MM.1S (cell line): ENCODE measurements at regions not wholly inside any gene's neighbourhood (a gene's known extent, or its start where the extent isn't known, plus 50 kb on each side); places are given as distances from the start of the nearest gene placed in this dataset.
"Not testable (repeated sequence)": the region's sequence is repeated elsewhere in the genome, so short reads cannot be mapped to it uniquely, and the experiment has no call there.

Source experiments
- DNase-seq: peaks from one replicate; pipeline ENCODE4 v3.0.0-alpha.2; 2015
- H2AFZ ChIP-seq: fragments of 300-600 bp; sonication (generic); 2 replicates; pipeline ENCODE4 v1.6.0; 2016; ENCODE audit warnings: antibody characterized with exemption, low read length
- H3F3A ChIP-seq: fragments of 300-600 bp; sonication (generic); 2 replicates; pipeline ENCODE4 v1.6.1; 2016; ENCODE audit warnings: mild to moderate bottlenecking, antibody characterized with exemption, low read length, moderate library complexity, mixed read lengths; ENCODE audit not compliant: insufficient read depth
- H3K27ac ChIP-seq: fragments of 300-600 bp; sonication (generic); 2 replicates; pipeline ENCODE4 v1.5.1; 2016; ENCODE audit warnings: mild to moderate bottlenecking, low read length
- H3K27me3 ChIP-seq: fragments of 300-600 bp; sonication (generic); replicated peaks from 2 replicates; pipeline ENCODE4 v1.6.0; 2016; ENCODE audit warnings: low read length; ENCODE audit not compliant: insufficient read depth
- H3K36me3 ChIP-seq: fragments of 300-600 bp; sonication (generic); replicated peaks from 2 replicates; pipeline ENCODE4 v1.6.1; 2016; ENCODE audit warnings: mild to moderate bottlenecking, low read length, mixed read lengths; ENCODE audit not compliant: insufficient read depth
- H3K4me1 ChIP-seq: fragments of 300-600 bp; sonication (generic); 2 replicates; pipeline ENCODE4 v1.6.1; 2016; ENCODE audit warnings: low read length, mixed read lengths
- H3K4me2 ChIP-seq: fragments of 300-600 bp; sonication (generic); 2 replicates; pipeline ENCODE4 v1.6.0; 2016; ENCODE audit warnings: low read depth, low read length
- H3K4me3 ChIP-seq: fragments of 300-600 bp; sonication (generic); 2 replicates; pipeline ENCODE4 v1.5.1; 2016; ENCODE audit warnings: low read length, mixed read lengths
- H3K79me2 ChIP-seq: fragments of 300-600 bp; sonication (generic); 2 replicates; pipeline ENCODE4 v1.6.1; 2016; ENCODE audit warnings: mixed run types, low read length, mixed read lengths
- H3K9ac ChIP-seq: fragments of 300-600 bp; sonication (generic); 2 replicates; pipeline ENCODE4 v1.6.1; 2016; ENCODE audit warnings: low read length, mixed read lengths
- H3K9me2 ChIP-seq: fragments of 300-600 bp; sonication (generic); replicated peaks from 2 replicates; pipeline ENCODE4 v1.6.1; 2016; ENCODE audit warnings: mild to moderate bottlenecking, low read length, mixed read lengths; ENCODE audit not compliant: insufficient read depth
- H3K9me3 ChIP-seq: fragments of 300-600 bp; sonication (generic); replicated peaks from 2 replicates; pipeline ENCODE4 v1.6.1; 2016; ENCODE audit warnings: mild to moderate bottlenecking, low read length, mixed read lengths; ENCODE audit not compliant: insufficient read depth
- H4K20me1 ChIP-seq: fragments of 300-600 bp; sonication (generic); 2 replicates; pipeline ENCODE4 v1.6.1; 2016; ENCODE audit warnings: mild to moderate bottlenecking, low read length, moderate library complexity, mixed read lengths; ENCODE audit not compliant: insufficient read depth
- CTCF ChIP-seq: fragments of 300-600 bp; sonication (generic); IDR thresholded peaks from 2 replicates; pipeline ENCODE4 v1.5.1; 2016; ENCODE audit warnings: antibody characterized with exemption, low read length, mixed read lengths
- EZH2 ChIP-seq: fragments of 300-600 bp; sonication (generic); optimal IDR thresholded peaks from 2 replicates; pipeline ENCODE3; 2017; ENCODE audit warnings: low read depth, mild to moderate bottlenecking, antibody characterized with exemption, low read length, mixed read lengths
- EZH2phosphoT487 ChIP-seq: fragments of 300-600 bp; sonication (generic); IDR thresholded peaks from 2 replicates; pipeline ENCODE4 v1.6.1; 2018; ENCODE audit warnings: antibody characterized with exemption, low read length

GRCh38 chr4:165556383-165556782, 177.6 kb downstream of the CPE start:
- no peak overlapping the region for H2AFZ ChIP-seq
- no peaks in the 10 kb centered on the region for H3K9me2 ChIP-seq
- H3K27me3 ChIP-seq, result no peaks in the 10 kb centered on the region
- H3K36me3 ChIP-seq, result no peaks in the 10 kb centered on the region
- H3K9ac ChIP-seq, result no peak overlapping the region
- H3K27ac ChIP-seq, result no peak overlapping the region
- H3K79me2 ChIP-seq, result no peaks in the 10 kb centered on the region
- H3K9me3 ChIP-seq, result no peaks in the 10 kb centered on the region
- H4K20me1 ChIP-seq, result no peaks in the 10 kb centered on the region
- H3K4me2 ChIP-seq, result no peak overlapping the region
- H3F3A ChIP-seq, result no peaks in the 10 kb centered on the region
- no peak for TF ChIP-seq CTCF
- H3K4me1 ChIP-seq, result no peaks in the 10 kb centered on the region
- H3K4me3 ChIP-seq, result no peak overlapping the region
- no peak for DNase-seq

GRCh38 chr4:165560941-165561340, 182.1 kb downstream of the CPE start:
- no peaks in the 10 kb centered on the region for H3K79me2 ChIP-seq
- no peak overlapping the region for H3K27ac ChIP-seq
- no peaks in the 10 kb centered on the region for H3K27me3 ChIP-seq
- H4K20me1 ChIP-seq, result no peaks in the 10 kb centered on the region
- TF ChIP-seq EZH2, result no peak
- no peak for TF ChIP-seq EZH2phosphoT487
- no peaks in the 10 kb centered on the region for H3K9me3 ChIP-seq
- no peaks in the 10 kb centered on the region for H3F3A ChIP-seq
- no peaks in the 10 kb centered on the region for H3K9me2 ChIP-seq
- no peak overlapping the region for H3K9ac ChIP-seq
- no peak for DNase-seq
- no peak overlapping the region for H2AFZ ChIP-seq
- H3K4me2 ChIP-seq, result no peak overlapping the region
- H3K4me3 ChIP-seq, result no peak overlapping the region
- H3K36me3 ChIP-seq, result no peaks in the 10 kb centered on the region
- no peaks in the 10 kb centered on the region for H3K4me1 ChIP-seq

GRCh38 chr4:165563851-165564250, 185.0 kb downstream of the CPE start:
- Histone ChIP-seq H3K9me2 (no peaks in the 10 kb centered on the region), H3K4me3 (no peak overlapping the region), H3K9ac (no peak overlapping the region), H3K36me3 (no peaks in the 10 kb centered on the region), H3K9me3 (no peaks in the 10 kb centered on the region), H3K79me2 (no peaks in the 10 kb centered on the region), H3F3A (no peaks in the 10 kb centered on the region), H3K27ac (no peak overlapping the region), H3K4me2 (no peak overlapping the region), H3K4me1 (no peaks in the 10 kb centered on the region), H4K20me1 (no peaks in the 10 kb centered on the region), H3K27me3 (no peaks in the 10 kb centered on the region), H2AFZ (no peak overlapping the region)
- TF ChIP-seq EZH2phosphoT487 (no peak), CTCF (no peak), EZH2 (no peak)
- no peak for DNase-seq

- Histone ChIP-seq H3K4me3 (no peak overlapping the region), H3K4me2 (no peak overlapping the region), H3K36me3 (no peaks in the 10 kb centered on the region), H3K9me2 (no peaks in the 10 kb centered on the region), H3K9ac (no peak overlapping the region), H3K9me3 (no peaks in the 10 kb centered on the region), H4K20me1 (no peaks in the 10 kb centered on the region), H3K27ac (no peak overlapping the region), H3F3A (no peaks in the 10 kb centered on the region), H3K4me1 (no peaks in the 10 kb centered on the region), H3K79me2 (no peaks in the 10 kb centered on the region), H2AFZ (no peak overlapping the region), H3K27me3 (no peaks in the 10 kb centered on the region)
- no peak for DNase-seq
- TF ChIP-seq EZH2 (no peak), EZH2phosphoT487 (no peak)
These were observed 190.2 kb downstream of the CPE start for GRCh38 chr4:165569031-165569430.

GRCh38 chr4:165571476-165571875, 192.7 kb downstream of the CPE start:
- not testable (repeated sequence) for DNase-seq, H3K9me2 ChIP-seq, H3K9me3 ChIP-seq, H3K9ac ChIP-seq, H3K27ac ChIP-seq, H2AFZ ChIP-seq, H3F3A ChIP-seq, H3K79me2 ChIP-seq, H3K36me3 ChIP-seq, H3K27me3 ChIP-seq, H3K4me2 ChIP-seq, H3K4me1 ChIP-seq, H3K4me3 ChIP-seq, H4K20me1 ChIP-seq
